Skeletal muscle tissue (tissue), 3 donors: ENCODE measurements at regions not wholly inside any gene's neighbourhood (a gene's known extent, or its start where the extent isn't known, plus 50 kb on each side); places are given as distances from the start of the nearest gene placed in this dataset.

Source experiments
- H3K27ac ChIP-seq: one replicate; pipeline ENCODE4 v1.7.0; 2013; ENCODE audit warnings: mild to moderate bottlenecking, low read depth, low read length, inconsistent platforms
- H3K27me3 ChIP-seq, 3 donors: one replicate each; pipeline ENCODE4 v1.7.0; 2013; ENCODE audit warnings: low read length in 3 of 3; ENCODE audit not compliant: control insufficient read depth in 3 of 3, insufficient read depth in 3 of 3
- H3K36me3 ChIP-seq, 3 donors: one replicate each; pipeline ENCODE4 v1.7.0; 2013; ENCODE audit warnings: low read length in 3 of 3; ENCODE audit not compliant: control insufficient read depth in 3 of 3, insufficient read depth in 3 of 3
- H3K4me1 ChIP-seq, 3 donors: one replicate each; pipeline ENCODE4 v1.7.0; 2013; ENCODE audit warnings: low read length in 3 of 3, mild to moderate bottlenecking in 3 of 3; ENCODE audit not compliant: control insufficient read depth in 3 of 3, insufficient read depth in 3 of 3
- H3K4me3 ChIP-seq, 3 donors: one replicate each; pipeline ENCODE4 v1.7.0; 2013; ENCODE audit warnings: low read length in 3 of 3
- H3K9ac ChIP-seq, 3 donors: one replicate each; pipeline ENCODE4 v1.7.0; 2013; ENCODE audit warnings: low read length in 3 of 3, mild to moderate bottlenecking in 3 of 3, moderate library complexity in 2 of 3, low read depth in 1 of 3
- H3K9me3 ChIP-seq, 3 donors: one replicate each; pipeline ENCODE4 v1.7.0; 2013; ENCODE audit warnings: low read length in 3 of 3; ENCODE audit not compliant: control insufficient read depth in 3 of 3
- donor health status: Osteomylitis.

DNA sequence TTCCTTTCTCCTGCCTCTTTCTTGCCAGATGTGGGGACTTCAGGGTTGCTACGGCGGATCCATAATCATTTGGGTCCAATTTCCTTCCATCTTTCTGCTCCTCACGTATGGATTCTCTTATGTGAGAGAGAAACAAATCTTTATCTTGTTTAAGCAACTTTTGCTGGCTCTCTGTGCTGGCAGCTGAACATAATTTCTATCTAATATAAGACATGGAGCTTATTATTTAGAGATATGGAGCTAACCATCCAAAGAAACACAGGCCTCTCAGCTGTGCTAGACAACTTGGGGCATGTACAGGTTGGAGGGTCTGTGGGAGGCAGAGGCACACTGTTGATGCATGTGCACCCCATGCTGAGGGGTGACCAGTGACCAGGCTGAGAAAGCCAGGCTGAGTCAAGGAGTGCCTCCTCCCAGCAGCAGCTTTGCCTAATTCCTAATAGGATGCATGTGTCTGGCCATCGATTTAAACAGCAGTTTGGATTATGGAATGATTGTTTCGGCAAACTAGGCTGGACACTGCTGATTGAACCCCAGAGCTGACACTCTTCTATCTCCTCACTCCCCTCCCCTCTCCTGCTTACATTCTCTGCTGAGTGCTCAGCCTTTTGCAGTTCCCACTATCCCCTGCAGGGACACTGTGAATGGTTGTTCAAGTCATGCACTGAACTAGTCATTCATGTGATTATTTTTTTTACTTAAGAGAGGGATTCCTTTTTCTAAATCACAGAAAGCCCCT is 195.8 kb downstream of the ERCC6L2 start:
- Histone ChIP-seq H3K27me3 (no peaks in the 10 kb centered on the region), H3K4me1 (peaks cover 5 to 7% (median 6%) of the 10 kb centered on the region in 3 donors), H3K9ac (no peak overlapping the region), H3K9me3 (no peaks in the 10 kb centered on the region), H3K36me3 (no peaks in the 10 kb centered on the region), H3K4me3 (no peak overlapping the region), H3K27ac (no peak overlapping the region)

DNA sequence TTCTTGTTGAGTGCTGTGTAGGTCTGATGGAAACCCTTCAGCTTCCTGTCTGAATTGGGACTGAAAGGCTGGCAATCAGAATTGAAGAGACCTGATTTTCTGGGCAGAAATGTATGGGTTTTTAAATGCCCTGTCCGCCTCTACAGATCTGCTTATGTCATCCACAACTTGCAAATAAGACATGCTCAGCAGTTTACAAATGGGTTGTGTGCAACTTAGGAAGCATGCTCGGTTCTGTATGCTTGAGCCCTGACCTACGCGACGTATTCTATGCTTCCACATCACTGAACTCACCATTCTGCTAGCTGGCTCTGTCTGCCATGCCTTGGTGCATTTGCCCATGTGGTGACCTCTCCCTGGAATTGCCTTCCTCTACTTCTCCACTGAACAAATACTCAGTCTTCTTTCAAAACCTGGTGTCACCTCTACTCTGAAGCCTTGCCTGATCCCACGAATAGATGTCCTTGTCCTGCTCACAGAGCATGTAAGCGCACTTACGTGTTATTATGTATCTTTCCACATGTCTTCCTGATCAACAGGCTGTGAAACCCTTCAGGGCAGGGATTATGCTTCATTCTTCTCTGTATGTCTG is 194.2 kb downstream of the ERCC6L2 start:
- Histone ChIP-seq H3K27ac (no peak overlapping the region), H3K9me3 (no peaks in the 10 kb centered on the region), H3K36me3 (no peaks in the 10 kb centered on the region), H3K27me3 (no peaks in the 10 kb centered on the region), H3K4me3 (no peak overlapping the region), H3K4me1 (peaks cover 5 to 7% (median 6%) of the 10 kb centered on the region in 3 donors), H3K9ac (no peak overlapping the region)

DNA sequence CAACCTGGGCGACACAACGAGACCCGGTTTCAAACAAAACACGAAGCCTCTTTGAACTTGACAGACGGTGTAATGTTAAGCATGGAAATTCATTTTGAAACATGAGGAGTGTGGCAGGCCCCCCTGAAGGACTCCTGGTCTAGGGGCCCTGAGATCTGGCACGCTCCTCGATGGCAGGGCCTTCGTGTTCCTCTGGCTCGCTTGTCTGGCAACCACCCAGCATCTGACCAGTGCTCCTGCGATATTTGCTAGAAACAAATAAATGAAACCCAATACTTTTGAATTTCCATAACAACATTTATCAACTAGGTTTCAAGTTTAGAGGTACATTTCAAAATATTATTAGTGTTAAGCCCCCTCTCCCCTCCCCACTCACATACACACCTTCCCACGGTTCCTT is 193.0 kb downstream of the ERCC6L2 start:
- Histone ChIP-seq H3K9ac (no peak overlapping the region), H3K9me3 (no peaks in the 10 kb centered on the region), H3K4me3 (no peak overlapping the region), H3K4me1 (peaks cover 5 to 7% (median 6%) of the 10 kb centered on the region in 3 donors), H3K27ac (no peak overlapping the region), H3K27me3 (no peaks in the 10 kb centered on the region), H3K36me3 (no peaks in the 10 kb centered on the region)

GRCh38 chr9:96067600-96067999 is 192.1 kb downstream of the ERCC6L2 start:
- no peaks in the 10 kb centered on the region for H3K27me3 ChIP-seq
- H3K9ac ChIP-seq: no peak overlapping the region
- H3K4me3 ChIP-seq: no peak overlapping the region
- no peak overlapping the region for H3K27ac ChIP-seq
- peaks cover 5 to 7% (median 6%) of the 10 kb centered on the region in 3 donors for H3K4me1 ChIP-seq
- H3K36me3 ChIP-seq: no peaks in the 10 kb centered on the region
- H3K9me3 ChIP-seq: no peaks in the 10 kb centered on the region

- no peak overlapping the region for H3K27ac ChIP-seq
- peak overlapping the region in 1 of 3 donors; percentile 7 for H3K4me3 ChIP-seq
- H3K36me3 ChIP-seq: no peaks in the 10 kb centered on the region
- no peaks in the 10 kb centered on the region for H3K9me3 ChIP-seq
- no peak overlapping the region for H3K9ac ChIP-seq
- H3K4me1 ChIP-seq: peaks cover 5 to 7% (median 6%) of the 10 kb centered on the region in 3 donors
- no peaks in the 10 kb centered on the region for H3K27me3 ChIP-seq
These were observed 191.5 kb downstream of the ERCC6L2 start for GRCh38 chr9:96067004-96067403.

GRCh38 chr9:96065482-96066251 is 190.2 kb downstream of the ERCC6L2 start:
- H3K27ac ChIP-seq: no peak overlapping the region
- no peaks in the 10 kb centered on the region for H3K9me3 ChIP-seq
- no peaks in the 10 kb centered on the region for H3K36me3 ChIP-seq
- no peak overlapping the region for H3K9ac ChIP-seq
- H3K4me3 ChIP-seq: no peak overlapping the region
- no peaks in the 10 kb centered on the region for H3K27me3 ChIP-seq
- peaks cover 5 to 7% (median 6%) of the 10 kb centered on the region in 3 donors for H3K4me1 ChIP-seq

DNA sequence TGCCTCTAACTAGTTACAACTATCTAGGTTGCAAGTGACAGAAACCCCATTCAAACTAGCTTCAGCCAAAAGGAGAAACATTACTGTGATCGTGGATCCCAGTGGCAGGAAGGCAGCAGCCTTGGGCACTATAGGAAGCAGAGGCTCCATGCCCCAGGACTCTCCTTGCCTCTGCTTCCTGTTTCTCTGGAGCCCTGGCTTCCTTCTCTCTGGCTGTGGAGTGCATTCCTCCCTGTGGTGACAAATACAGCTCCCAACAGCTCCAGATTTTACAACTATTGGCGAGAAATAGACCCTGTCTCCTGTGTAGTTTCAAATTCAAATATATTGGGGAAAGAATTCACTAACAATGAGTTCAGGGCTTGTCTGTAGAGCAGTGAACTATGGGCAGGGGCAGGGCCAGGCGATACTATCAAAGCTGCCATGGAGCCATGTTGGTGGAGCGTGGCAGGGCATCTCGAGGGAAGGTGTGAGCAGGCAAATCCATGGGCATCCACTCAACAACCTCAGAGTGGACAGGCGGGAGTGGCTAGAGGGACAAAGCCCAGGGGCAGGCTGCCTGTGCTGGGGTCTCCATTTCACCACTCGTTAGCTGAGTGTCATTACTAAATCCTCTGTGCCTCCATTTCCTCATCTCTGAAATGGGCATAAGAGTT is 189.5 kb downstream of the ERCC6L2 start:
- H3K36me3 ChIP-seq: no peaks in the 10 kb centered on the region
- peaks cover 5 to 7% (median 6%) of the 10 kb centered on the region in 3 donors for H3K4me1 ChIP-seq
- no peak overlapping the region for H3K9ac ChIP-seq
- no peaks in the 10 kb centered on the region for H3K9me3 ChIP-seq
- no peak overlapping the region for H3K4me3 ChIP-seq
- no peak overlapping the region for H3K27ac ChIP-seq
- H3K27me3 ChIP-seq: no peaks in the 10 kb centered on the region

DNA sequence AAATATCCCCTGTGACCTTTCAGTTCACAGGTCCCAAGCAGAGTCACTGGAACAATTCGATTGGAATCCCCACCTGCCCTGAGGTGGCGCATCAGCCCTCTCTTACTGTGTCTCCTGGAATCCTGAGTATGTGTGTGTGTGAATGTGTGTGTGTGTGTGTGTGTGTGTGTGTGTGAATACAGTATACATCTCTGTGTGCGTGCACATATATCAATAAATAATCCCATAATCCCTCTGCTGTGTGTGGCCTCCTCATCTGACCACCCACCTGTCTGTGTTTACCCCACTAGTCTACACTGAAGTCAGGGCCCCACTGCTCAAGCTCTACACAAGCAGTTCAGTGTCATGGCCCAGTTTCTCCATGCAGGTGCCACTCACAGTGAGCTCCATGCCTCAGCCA is 187.4 kb downstream of the ERCC6L2 start:
- H3K27ac ChIP-seq: no peak overlapping the region

DNA sequence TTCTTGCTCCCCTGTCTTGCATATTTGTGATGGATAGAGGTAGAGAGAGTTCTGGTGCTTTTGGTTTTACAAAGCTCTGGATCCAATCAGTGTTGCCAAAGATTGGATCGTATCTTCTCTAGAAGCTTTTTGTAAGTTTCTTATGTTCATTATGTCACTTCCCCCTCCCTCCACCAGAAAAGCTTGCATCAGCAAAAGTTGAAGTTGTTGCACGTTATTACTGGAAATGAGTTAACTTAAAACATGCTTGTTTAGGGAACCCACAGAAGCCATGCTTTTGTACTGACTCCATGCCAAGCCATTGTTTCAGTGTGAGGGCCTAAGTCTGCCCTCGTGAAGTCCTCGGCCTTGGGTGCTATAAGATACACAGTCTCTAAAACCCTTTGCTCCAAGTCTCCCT is 186.5 kb downstream of the ERCC6L2 start:
- Histone ChIP-seq H3K9ac (no peak overlapping the region), H3K4me3 (no peak overlapping the region), H3K27ac (no peak overlapping the region), H3K4me1 (peaks cover 0 to under 1% (median 0%) of the 10 kb centered on the region in 3 donors), H3K36me3 (no peaks in the 10 kb centered on the region), H3K27me3 (no peaks in the 10 kb centered on the region), H3K9me3 (no peaks in the 10 kb centered on the region)

More for the DNA sequence above, 187.4 kb downstream of the ERCC6L2 start:
- Histone ChIP-seq H3K4me1 (peaks cover 5 to 7% (median 6%) of the 10 kb centered on the region in 3 donors), H3K36me3 (no peaks in the 10 kb centered on the region), H3K9me3 (no peaks in the 10 kb centered on the region), H3K9ac (no peak overlapping the region), H3K27me3 (no peaks in the 10 kb centered on the region), H3K4me3 (no peak overlapping the region)
